ENCODE measurements at regions not wholly inside any gene's neighbourhood (a gene's known extent, or its start where the extent isn't known, plus 50 kb on each side); places are given as distances from the start of the nearest gene placed in this dataset.

DNA sequence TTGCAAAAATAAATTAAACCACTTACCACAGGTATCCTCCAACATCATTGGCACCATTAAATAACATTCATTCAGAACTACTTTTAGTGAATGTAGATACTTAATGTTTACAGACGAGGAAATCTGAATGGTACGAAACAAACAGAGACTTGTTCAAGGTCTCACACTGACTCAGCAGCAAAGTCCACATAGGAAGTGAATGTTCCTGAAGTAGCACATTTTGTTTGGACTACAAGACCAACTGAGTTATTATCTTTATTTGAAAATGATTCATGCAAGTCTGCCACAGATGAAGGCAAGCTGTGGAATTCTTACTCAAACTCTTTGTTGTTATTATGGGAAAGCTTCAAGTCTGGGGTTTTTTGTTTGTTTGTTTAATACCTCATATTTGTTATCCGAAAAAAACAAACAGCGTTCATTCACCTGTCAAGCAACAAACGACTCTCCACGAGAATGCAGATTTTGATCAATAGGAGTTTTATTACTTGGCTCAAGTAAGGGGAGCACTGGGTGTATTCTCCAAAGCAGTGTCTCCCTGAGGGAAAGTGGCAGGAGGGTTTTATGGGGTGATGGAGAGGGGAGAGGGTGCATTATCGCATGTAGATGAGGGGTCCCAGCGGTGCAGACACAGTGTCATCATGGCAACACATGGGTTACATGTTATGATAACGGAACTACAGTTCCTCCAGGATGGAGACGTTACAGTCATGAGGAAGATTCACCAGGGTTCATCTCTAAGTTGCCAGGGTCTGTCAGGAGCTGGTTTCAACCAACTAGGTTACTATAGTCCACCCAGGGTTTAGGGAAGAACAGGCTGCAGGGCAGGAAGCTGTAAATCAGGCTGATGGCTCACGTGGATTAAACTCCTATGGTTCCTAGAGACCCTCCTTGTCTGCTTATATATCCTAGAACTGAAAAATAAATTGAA lies 147.7 kb upstream of the AKR1E2 start:
- TF ChIP-seq, protein P1, sequence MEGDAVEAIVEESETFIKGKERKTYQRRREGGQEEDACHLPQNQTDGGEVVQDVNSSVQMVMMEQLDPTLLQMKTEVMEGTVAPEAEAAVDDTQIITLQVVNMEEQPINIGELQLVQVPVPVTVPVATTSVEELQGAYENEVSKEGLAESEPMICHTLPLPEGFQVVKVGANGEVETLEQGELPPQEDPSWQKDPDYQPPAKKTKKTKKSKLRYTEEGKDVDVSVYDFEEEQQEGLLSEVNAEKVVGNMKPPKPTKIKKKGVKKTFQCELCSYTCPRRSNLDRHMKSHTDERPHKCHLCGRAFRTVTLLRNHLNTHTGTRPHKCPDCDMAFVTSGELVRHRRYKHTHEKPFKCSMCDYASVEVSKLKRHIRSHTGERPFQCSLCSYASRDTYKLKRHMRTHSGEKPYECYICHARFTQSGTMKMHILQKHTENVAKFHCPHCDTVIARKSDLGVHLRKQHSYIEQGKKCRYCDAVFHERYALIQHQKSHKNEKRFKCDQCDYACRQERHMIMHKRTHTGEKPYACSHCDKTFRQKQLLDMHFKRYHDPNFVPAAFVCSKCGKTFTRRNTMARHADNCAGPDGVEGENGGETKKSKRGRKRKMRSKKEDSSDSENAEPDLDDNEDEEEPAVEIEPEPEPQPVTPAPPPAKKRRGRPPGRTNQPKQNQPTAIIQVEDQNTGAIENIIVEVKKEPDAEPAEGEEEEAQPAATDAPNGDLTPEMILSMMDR (optimal IDR thresholded peaks at IDR 0.05 in 1 of 3, IDR thresholded peaks at IDR 0.05 in 1 of 3, conservative IDR thresholded peaks at IDR 0.05 in 1 of 3; ENCODE audit: extremely low read depth in 1 of 3, insufficient read depth in 2 of 3, low read length in 3 of 3) = no peak
- TF ChIP-seq EZH2 (IDR thresholded peaks at IDR 0.05; ENCODE audit: low read length) = no peak

All from keratinocyte (primary cell).